ENCODE measurements at regions not wholly inside any gene's neighbourhood (a gene's known extent, or its start where the extent isn't known, plus 50 kb on each side); places are given as distances from the start of the nearest gene placed in this dataset.

DNA sequence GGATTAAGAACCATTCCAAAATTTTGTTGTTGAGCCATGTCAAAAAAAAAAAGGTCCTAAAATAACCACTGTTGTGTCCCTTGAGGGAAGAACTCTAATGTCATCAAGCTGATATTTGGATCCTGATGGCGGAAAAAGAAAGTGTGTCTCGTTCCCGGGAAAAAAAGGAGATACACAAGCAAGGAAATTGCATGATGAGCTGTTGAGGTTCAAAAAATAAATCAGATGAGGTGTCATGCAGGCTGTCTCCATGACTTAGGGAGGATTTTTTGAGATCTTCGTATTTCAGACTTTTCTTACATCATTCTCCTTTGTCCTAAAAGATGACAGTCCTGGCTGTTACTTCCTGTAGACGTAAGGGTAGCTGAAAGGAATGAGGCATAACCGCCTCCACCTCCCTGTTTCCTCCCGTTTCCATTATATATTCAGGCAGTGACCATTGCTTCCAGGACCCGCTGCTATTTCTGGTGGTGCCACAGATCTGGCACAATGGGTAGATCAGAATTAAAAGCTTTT lies 117.3 kb upstream of the TNFAIP3 start:
- Histone ChIP-seq H3K27ac (ENCODE audit: low read depth in 2 of 2, low read length in 2 of 2) (no peak overlapping the region), H3K9me3 (ENCODE audit: control insufficient read depth in 2 of 2, low read length in 2 of 2) (no peaks in the 10 kb centered on the region), H3K9ac (ENCODE audit: low read depth in 1 of 2, low read length in 2 of 2) (no peak overlapping the region), H3K36me3 (ENCODE audit: control insufficient read depth in 2 of 2, insufficient read depth in 2 of 2, low read length in 2 of 2) (no peaks in the 10 kb centered on the region), H3K27me3 (ENCODE audit: control insufficient read depth in 2 of 2, insufficient read depth in 2 of 2, low read length in 2 of 2) (no peaks in the 10 kb centered on the region), H3K4me1 (ENCODE audit: control insufficient read depth in 2 of 2, insufficient read depth in 2 of 2, low read length in 2 of 2) (peaks cover 0 to 3% of the 10 kb centered on the region in 2 donors), H3K4me3 (ENCODE audit: low read length in 2 of 2) (no peak overlapping the region)

DNA sequence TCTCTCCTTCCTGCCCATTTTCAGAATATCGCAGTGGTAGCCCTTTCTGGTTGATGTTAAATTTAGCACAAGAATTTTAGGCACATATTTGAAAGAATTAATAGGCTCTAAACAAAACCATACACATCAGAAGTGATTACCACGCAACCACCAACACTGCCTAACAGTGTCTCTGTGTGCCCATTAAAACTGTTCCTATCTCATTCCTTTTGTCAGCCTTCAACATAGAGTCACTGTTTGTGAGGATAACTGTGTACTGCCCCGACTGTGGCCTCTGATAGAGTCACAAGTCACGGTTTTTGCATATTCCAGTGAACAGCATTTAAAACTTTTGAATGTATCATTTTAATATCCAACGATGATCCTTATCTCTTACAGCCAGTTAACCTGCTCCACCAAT lies 116.8 kb upstream of the TNFAIP3 start:
- Histone ChIP-seq H3K9me3 (ENCODE audit: control insufficient read depth in 2 of 2, low read length in 2 of 2) (no peaks in the 10 kb centered on the region), H3K4me3 (ENCODE audit: low read length in 2 of 2) (no peak overlapping the region), H3K27ac (ENCODE audit: low read depth in 2 of 2, low read length in 2 of 2) (no peak overlapping the region), H3K36me3 (ENCODE audit: control insufficient read depth in 2 of 2, insufficient read depth in 2 of 2, low read length in 2 of 2) (no peaks in the 10 kb centered on the region), H3K27me3 (ENCODE audit: control insufficient read depth in 2 of 2, insufficient read depth in 2 of 2, low read length in 2 of 2) (no peaks in the 10 kb centered on the region), H3K4me1 (ENCODE audit: control insufficient read depth in 2 of 2, insufficient read depth in 2 of 2, low read length in 2 of 2) (peaks cover 0 to 3% of the 10 kb centered on the region in 2 donors), H3K9ac (ENCODE audit: low read depth in 1 of 2, low read length in 2 of 2) (no peak overlapping the region)

DNA sequence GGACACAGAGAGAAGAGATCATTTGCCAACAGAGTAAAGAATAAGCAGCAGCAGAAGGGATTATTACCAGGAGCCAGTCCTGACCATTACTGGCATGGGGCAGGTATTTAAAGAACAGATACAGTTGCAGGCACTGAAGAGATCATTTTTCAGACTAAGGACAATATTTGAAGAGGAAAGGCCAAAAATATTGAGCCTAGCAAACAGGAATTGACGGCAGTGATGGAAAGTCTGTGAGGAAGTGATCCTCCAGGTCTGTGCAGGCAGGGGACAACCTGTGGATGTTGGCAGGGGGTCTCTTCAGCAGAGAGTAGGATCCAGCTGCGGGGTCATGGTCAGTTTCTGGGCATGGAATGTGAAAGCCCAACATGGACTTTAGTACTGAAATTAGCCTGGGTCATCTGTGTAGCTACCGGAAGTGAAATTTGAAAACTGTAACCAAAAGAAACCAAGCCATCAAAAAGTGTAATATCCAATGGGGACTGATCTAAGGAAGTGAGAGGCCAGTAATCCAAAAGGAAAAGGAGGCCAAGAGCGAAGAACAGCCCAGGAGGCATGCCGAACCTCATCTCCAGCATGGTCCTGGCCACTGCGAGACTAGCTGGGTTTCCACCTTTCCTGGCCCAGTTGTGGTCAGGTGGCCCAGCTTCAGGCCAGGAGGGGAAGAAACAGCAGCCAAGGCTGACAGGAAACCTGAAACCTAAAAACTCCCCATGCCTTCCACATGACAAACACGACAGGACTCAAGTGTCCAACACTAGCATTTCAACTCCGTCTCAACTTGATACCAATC lies 115.1 kb upstream of the TNFAIP3 start:
- Histone ChIP-seq H3K9ac (ENCODE audit: low read depth in 1 of 2, low read length in 2 of 2) (no peak overlapping the region), H3K27ac (ENCODE audit: low read depth in 2 of 2, low read length in 2 of 2) (no peak overlapping the region), H3K36me3 (ENCODE audit: control insufficient read depth in 2 of 2, insufficient read depth in 2 of 2, low read length in 2 of 2) (no peaks in the 10 kb centered on the region), H3K4me3 (ENCODE audit: low read length in 2 of 2) (no peak overlapping the region), H3K4me1 (ENCODE audit: control insufficient read depth in 2 of 2, insufficient read depth in 2 of 2, low read length in 2 of 2) (peaks cover 0 to 3% of the 10 kb centered on the region in 2 donors), H3K9me3 (ENCODE audit: control insufficient read depth in 2 of 2, low read length in 2 of 2) (no peaks in the 10 kb centered on the region), H3K27me3 (ENCODE audit: control insufficient read depth in 2 of 2, insufficient read depth in 2 of 2, low read length in 2 of 2) (no peaks in the 10 kb centered on the region)

DNA sequence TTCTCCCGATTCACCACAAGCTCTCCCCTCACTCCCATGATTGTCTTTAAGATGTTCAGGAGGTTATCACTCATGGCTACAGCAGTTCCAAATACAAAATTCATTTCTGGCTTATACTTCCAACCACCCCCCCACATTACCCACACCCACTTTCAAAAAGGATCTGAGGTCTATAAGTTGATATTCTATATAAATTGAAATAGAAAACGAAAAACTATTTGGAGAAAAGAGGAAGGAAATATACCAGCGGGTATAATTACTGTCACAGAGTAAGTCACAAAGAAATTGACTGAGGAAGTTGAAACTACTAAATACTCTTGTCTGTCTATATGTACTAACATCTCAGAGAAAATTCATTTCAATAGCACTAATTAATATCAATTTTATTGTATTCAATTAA lies 112.7 kb upstream of the TNFAIP3 start:
- Histone ChIP-seq H3K27ac (ENCODE audit: low read depth in 2 of 2, low read length in 2 of 2) (no peak overlapping the region), H3K4me3 (ENCODE audit: low read length in 2 of 2) (no peak overlapping the region), H3K36me3 (ENCODE audit: control insufficient read depth in 2 of 2, insufficient read depth in 2 of 2, low read length in 2 of 2) (no peaks in the 10 kb centered on the region), H3K4me1 (ENCODE audit: control insufficient read depth in 2 of 2, insufficient read depth in 2 of 2, low read length in 2 of 2) (peaks cover 0 to 3% of the 10 kb centered on the region in 2 donors), H3K9me3 (ENCODE audit: control insufficient read depth in 2 of 2, low read length in 2 of 2) (no peaks in the 10 kb centered on the region), H3K27me3 (ENCODE audit: control insufficient read depth in 2 of 2, insufficient read depth in 2 of 2, low read length in 2 of 2) (no peaks in the 10 kb centered on the region), H3K9ac (ENCODE audit: low read depth in 1 of 2, low read length in 2 of 2) (no peak overlapping the region)

DNA sequence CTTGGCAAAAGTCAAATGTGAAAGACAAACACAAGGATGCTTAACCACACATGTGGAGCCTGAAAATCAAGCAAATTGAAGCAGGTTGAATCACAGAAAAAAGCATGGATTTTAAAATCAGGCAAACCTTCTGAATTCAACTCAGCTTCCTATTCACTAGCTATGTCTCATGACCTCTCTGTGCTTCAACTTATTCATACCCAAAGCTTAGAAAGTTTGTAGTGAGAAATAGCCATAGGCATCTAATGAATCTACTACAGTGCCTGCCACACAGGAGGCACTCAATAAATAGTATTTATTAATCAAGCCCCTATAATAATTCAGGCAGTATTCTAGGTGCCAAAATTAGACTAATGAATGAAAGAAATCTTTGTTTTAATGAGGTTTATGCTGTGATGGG lies 112.2 kb upstream of the TNFAIP3 start:
- Histone ChIP-seq H3K27ac (ENCODE audit: low read depth in 2 of 2, low read length in 2 of 2) (no peak overlapping the region), H3K9me3 (ENCODE audit: control insufficient read depth in 2 of 2, low read length in 2 of 2) (no peaks in the 10 kb centered on the region), H3K36me3 (ENCODE audit: control insufficient read depth in 2 of 2, insufficient read depth in 2 of 2, low read length in 2 of 2) (no peaks in the 10 kb centered on the region), H3K9ac (ENCODE audit: low read depth in 1 of 2, low read length in 2 of 2) (no peak overlapping the region), H3K4me3 (ENCODE audit: low read length in 2 of 2) (no peak overlapping the region), H3K27me3 (ENCODE audit: control insufficient read depth in 2 of 2, insufficient read depth in 2 of 2, low read length in 2 of 2) (no peaks in the 10 kb centered on the region), H3K4me1 (ENCODE audit: control insufficient read depth in 2 of 2, insufficient read depth in 2 of 2, low read length in 2 of 2) (no peaks in the 10 kb centered on the region)

DNA sequence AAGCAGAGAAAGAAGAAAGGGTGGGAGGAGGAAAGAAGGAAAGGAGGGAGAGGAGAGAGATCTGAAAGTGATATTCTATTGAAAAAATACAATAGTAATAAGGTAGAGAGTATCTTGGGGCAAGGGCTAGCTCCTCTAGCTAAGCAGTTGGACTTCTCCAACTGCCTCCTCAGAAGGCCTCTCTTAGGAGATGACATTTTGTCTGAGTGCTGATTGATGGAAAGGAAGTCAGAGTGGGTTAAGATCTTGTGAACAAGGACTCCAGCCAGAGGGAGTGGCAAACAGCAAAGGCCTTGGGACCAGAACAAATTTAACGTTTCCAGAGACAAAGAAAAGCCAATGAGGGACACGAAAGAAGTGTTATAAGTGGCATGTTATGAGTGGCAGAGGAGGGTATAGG lies 111.8 kb upstream of the TNFAIP3 start:
- H3K36me3 ChIP-seq (ENCODE audit: control insufficient read depth in 2 of 2, insufficient read depth in 2 of 2, low read length in 2 of 2): no peaks in the 10 kb centered on the region
- H3K4me1 ChIP-seq (ENCODE audit: control insufficient read depth in 2 of 2, insufficient read depth in 2 of 2, low read length in 2 of 2): no peaks in the 10 kb centered on the region
- no peak overlapping the region for H3K9ac ChIP-seq (ENCODE audit: low read depth in 1 of 2, low read length in 2 of 2)
- H3K27ac ChIP-seq (ENCODE audit: low read depth in 2 of 2, low read length in 2 of 2): no peak overlapping the region
- H3K4me3 ChIP-seq (ENCODE audit: low read length in 2 of 2): no peak overlapping the region
- H3K27me3 ChIP-seq (ENCODE audit: control insufficient read depth in 2 of 2, insufficient read depth in 2 of 2, low read length in 2 of 2): no peaks in the 10 kb centered on the region
- no peaks in the 10 kb centered on the region for H3K9me3 ChIP-seq (ENCODE audit: control insufficient read depth in 2 of 2, low read length in 2 of 2)

DNA sequence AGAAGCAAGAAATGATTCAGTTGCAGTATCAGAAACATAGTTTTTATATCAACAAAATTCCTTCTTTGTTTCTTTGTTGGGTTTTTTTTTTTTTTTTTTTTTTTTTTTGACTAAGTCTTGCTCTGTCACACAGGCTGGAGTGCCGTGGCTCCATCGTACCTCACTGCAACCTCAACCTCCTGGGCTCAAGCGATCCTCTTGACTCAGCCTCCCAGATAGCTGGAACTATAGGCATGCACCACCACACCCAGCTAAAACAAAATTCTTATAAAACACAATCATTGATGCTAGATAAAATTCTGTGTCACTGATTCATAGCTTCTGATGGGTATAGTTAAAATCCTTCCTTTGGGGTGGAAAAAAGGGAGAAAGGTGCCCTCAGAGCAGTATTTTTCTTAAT lies 110.3 kb upstream of the TNFAIP3 start:
- Histone ChIP-seq H3K4me1 (ENCODE audit: control insufficient read depth in 2 of 2, insufficient read depth in 2 of 2, low read length in 2 of 2) (no peaks in the 10 kb centered on the region), H3K9me3 (ENCODE audit: control insufficient read depth in 2 of 2, low read length in 2 of 2) (no peaks in the 10 kb centered on the region), H3K4me3 (ENCODE audit: low read length in 2 of 2) (no peak overlapping the region), H3K27me3 (ENCODE audit: control insufficient read depth in 2 of 2, insufficient read depth in 2 of 2, low read length in 2 of 2) (no peaks in the 10 kb centered on the region), H3K9ac (ENCODE audit: low read depth in 1 of 2, low read length in 2 of 2) (no peak overlapping the region), H3K36me3 (ENCODE audit: control insufficient read depth in 2 of 2, insufficient read depth in 2 of 2, low read length in 2 of 2) (no peaks in the 10 kb centered on the region), H3K27ac (ENCODE audit: low read depth in 2 of 2, low read length in 2 of 2) (no peak overlapping the region)

DNA sequence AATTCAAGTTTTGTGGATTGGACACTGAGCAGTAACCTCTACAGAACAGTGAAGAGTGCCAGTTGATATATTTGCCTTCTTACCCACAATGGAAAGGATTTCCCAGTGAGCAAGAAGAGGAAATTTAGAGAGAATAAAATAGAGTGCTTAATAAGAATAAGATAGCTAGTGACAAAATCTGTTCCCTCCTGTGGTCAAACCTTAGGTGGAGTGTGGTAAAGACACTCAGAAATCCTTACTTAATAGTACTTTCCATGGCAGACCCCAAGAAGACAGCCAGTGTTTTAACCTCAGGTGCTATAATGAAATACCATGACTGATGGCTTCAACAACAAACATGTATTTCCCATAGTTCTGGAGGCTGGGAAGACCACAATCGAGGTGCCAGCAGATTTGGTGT lies 108.4 kb upstream of the TNFAIP3 start:
- Histone ChIP-seq H3K4me1 (ENCODE audit: control insufficient read depth in 2 of 2, insufficient read depth in 2 of 2, low read length in 2 of 2) (no peaks in the 10 kb centered on the region), H3K27me3 (ENCODE audit: control insufficient read depth in 2 of 2, insufficient read depth in 2 of 2, low read length in 2 of 2) (no peaks in the 10 kb centered on the region), H3K9me3 (ENCODE audit: control insufficient read depth in 2 of 2, low read length in 2 of 2) (no peaks in the 10 kb centered on the region), H3K27ac (ENCODE audit: low read depth in 2 of 2, low read length in 2 of 2) (no peak overlapping the region), H3K36me3 (ENCODE audit: control insufficient read depth in 2 of 2, insufficient read depth in 2 of 2, low read length in 2 of 2) (no peaks in the 10 kb centered on the region), H3K9ac (ENCODE audit: low read depth in 1 of 2, low read length in 2 of 2) (no peak overlapping the region), H3K4me3 (ENCODE audit: low read length in 2 of 2) (no peak overlapping the region)

DNA sequence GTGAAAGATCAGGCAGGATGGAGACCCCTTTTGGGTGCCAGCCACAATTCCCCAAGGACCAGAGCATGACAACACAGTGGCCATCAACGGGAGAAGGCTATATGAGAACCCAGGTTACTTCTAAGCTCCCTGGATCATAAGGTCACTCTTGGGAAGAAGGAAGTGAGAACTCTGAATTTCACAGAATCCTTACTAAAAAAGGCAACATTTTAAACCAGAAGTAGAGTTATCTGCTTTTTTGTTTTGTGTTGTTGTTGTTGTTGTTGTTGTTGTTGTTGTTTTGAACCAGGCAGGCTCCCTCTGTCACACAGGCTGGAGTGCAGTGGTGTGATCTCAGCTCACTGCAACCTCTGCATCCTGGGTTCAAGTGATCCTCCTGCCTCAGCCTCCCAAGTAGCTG lies 107.4 kb upstream of the TNFAIP3 start:
- Histone ChIP-seq H3K27me3 (ENCODE audit: control insufficient read depth in 2 of 2, insufficient read depth in 2 of 2, low read length in 2 of 2) (no peaks in the 10 kb centered on the region), H3K9ac (ENCODE audit: low read depth in 1 of 2, low read length in 2 of 2) (no peak overlapping the region), H3K36me3 (ENCODE audit: control insufficient read depth in 2 of 2, insufficient read depth in 2 of 2, low read length in 2 of 2) (no peaks in the 10 kb centered on the region), H3K9me3 (ENCODE audit: control insufficient read depth in 2 of 2, low read length in 2 of 2) (no peaks in the 10 kb centered on the region), H3K27ac (ENCODE audit: low read depth in 2 of 2, low read length in 2 of 2) (no peak overlapping the region), H3K4me1 (ENCODE audit: control insufficient read depth in 2 of 2, insufficient read depth in 2 of 2, low read length in 2 of 2) (no peaks in the 10 kb centered on the region), H3K4me3 (ENCODE audit: low read length in 2 of 2) (no peak overlapping the region)

DNA sequence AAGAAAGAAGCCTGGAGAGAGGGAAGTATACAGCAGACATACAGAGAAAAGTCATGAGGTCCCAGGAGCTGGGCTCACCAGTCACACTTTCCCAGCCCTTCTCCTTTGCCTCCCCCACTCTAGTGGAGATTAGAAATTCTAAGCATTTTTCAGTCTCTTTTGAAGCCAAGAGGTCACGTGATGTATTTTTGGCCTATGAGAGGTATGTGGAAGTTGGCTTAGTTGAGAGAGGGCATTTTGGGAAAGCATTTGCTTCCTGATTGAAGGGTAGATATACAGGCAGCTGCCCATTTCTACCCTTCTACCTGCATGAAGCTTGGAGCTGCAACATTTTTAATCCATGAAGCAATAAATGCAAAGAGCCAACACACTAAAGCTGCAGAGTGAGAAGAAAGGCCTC lies 106.0 kb upstream of the TNFAIP3 start:
- Histone ChIP-seq H3K36me3 (ENCODE audit: control insufficient read depth in 2 of 2, insufficient read depth in 2 of 2, low read length in 2 of 2) (no peaks in the 10 kb centered on the region), H3K4me1 (ENCODE audit: control insufficient read depth in 2 of 2, insufficient read depth in 2 of 2, low read length in 2 of 2) (no peaks in the 10 kb centered on the region), H3K27me3 (ENCODE audit: control insufficient read depth in 2 of 2, insufficient read depth in 2 of 2, low read length in 2 of 2) (no peaks in the 10 kb centered on the region), H3K27ac (ENCODE audit: low read depth in 2 of 2, low read length in 2 of 2) (no peak overlapping the region), H3K9me3 (ENCODE audit: control insufficient read depth in 2 of 2, low read length in 2 of 2) (no peaks in the 10 kb centered on the region), H3K4me3 (ENCODE audit: low read length in 2 of 2) (no peak overlapping the region), H3K9ac (ENCODE audit: low read depth in 1 of 2, low read length in 2 of 2) (no peak overlapping the region)

All from mucosa of rectum (tissue), 2 donors.